ENCODE measurements at regions not wholly inside any gene's neighbourhood (a gene's known extent, or its start where the extent isn't known, plus 50 kb on each side); places are given as distances from the start of the nearest gene placed in this dataset.

DNA sequence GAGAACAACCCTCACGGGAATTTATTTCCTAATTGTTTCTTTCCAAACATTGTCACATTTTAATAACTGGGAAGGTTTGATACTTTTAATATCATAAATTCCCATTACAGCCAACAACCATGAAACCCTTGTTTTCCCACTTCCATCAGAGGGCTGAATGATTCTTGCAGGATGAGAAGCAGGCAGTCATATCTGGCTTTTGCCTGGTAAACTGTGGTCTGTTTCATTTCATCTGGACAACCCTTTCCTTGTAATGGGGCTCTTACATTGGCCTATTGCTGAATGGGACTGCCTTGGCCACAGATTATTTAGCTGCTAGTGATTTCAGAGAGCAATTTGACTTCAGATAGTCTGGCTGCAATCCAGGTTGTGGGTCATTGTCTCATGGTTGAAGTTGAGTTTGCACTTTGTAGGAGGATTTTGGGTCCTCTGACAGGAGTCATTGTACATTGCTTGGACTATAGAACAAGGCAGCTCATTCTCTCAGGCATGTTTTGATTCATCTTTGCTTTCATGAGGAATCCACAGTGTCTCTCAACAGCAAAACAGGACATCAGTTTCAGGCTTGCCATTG is 754.9 kb upstream of the TSPY4 start:
- TF ChIP-seq, protein P1, sequence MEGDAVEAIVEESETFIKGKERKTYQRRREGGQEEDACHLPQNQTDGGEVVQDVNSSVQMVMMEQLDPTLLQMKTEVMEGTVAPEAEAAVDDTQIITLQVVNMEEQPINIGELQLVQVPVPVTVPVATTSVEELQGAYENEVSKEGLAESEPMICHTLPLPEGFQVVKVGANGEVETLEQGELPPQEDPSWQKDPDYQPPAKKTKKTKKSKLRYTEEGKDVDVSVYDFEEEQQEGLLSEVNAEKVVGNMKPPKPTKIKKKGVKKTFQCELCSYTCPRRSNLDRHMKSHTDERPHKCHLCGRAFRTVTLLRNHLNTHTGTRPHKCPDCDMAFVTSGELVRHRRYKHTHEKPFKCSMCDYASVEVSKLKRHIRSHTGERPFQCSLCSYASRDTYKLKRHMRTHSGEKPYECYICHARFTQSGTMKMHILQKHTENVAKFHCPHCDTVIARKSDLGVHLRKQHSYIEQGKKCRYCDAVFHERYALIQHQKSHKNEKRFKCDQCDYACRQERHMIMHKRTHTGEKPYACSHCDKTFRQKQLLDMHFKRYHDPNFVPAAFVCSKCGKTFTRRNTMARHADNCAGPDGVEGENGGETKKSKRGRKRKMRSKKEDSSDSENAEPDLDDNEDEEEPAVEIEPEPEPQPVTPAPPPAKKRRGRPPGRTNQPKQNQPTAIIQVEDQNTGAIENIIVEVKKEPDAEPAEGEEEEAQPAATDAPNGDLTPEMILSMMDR (conservative IDR thresholded peaks at IDR 0.05 in 1 of 2, IDR thresholded peaks at IDR 0.05 in 1 of 2; ENCODE audit: low read depth in 1 of 2, low read length in 2 of 2), result no peak
- TF ChIP-seq EZH2 (IDR thresholded peaks at IDR 0.05; ENCODE audit: low read length, missing control alignments), result no peak
